ENCODE measurements at regions not wholly inside any gene's neighbourhood (a gene's known extent, or its start where the extent isn't known, plus 50 kb on each side); places are given as distances from the start of the nearest gene placed in this dataset.

- no peak for TF ChIP-seq POLR2A (IDR thresholded peaks at IDR 0.05)
- TF ChIP-seq, protein P1, sequence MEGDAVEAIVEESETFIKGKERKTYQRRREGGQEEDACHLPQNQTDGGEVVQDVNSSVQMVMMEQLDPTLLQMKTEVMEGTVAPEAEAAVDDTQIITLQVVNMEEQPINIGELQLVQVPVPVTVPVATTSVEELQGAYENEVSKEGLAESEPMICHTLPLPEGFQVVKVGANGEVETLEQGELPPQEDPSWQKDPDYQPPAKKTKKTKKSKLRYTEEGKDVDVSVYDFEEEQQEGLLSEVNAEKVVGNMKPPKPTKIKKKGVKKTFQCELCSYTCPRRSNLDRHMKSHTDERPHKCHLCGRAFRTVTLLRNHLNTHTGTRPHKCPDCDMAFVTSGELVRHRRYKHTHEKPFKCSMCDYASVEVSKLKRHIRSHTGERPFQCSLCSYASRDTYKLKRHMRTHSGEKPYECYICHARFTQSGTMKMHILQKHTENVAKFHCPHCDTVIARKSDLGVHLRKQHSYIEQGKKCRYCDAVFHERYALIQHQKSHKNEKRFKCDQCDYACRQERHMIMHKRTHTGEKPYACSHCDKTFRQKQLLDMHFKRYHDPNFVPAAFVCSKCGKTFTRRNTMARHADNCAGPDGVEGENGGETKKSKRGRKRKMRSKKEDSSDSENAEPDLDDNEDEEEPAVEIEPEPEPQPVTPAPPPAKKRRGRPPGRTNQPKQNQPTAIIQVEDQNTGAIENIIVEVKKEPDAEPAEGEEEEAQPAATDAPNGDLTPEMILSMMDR (IDR thresholded peaks at IDR 0.05 in 8 of 11, conservative IDR thresholded peaks at IDR 0.05 in 3 of 11), result no peak
Observed at GRCh38 chr3:148615382-148615781, 82.3 kb upstream of the AGTR1 start.
